Activated CD4-positive, alpha-beta T cell treated with anti-CD3 and anti-CD28 coated beads for 24 hours (primary cell): ENCODE measurements at regions not wholly inside any gene's neighbourhood (a gene's known extent, or its start where the extent isn't known, plus 50 kb on each side); places are given as distances from the start of the nearest gene placed in this dataset.
"Not testable (repeated sequence)": the region's sequence is repeated elsewhere in the genome, so short reads cannot be mapped to it uniquely, and the experiment has no call there.

Experiments
- DNase-seq, 2 donors: peaks; one replicate each; pipeline ENCODE4 v3.0.0-alpha.2; 2020; ENCODE audit warnings: low read depth in 2 of 2

- DNase-seq = no peak
Observed at GRCh38 chr1:242629396-242629795, 104.9 kb upstream of the PLD5 start.

GRCh38 chr1:242623756-242624155 is 99.3 kb upstream of the PLD5 start:
- no peak for DNase-seq

GRCh38 chr1:242623119-242623518 is 98.6 kb upstream of the PLD5 start:
- DNase-seq = no peak

- DNase-seq = no peak
Observed at GRCh38 chr1:242613266-242613815, 88.8 kb upstream of the PLD5 start.

GRCh38 chr1:242610209-242610608 is 85.7 kb upstream of the PLD5 start:
- DNase-seq = no peak

- no peak for DNase-seq
Observed at GRCh38 chr1:242605521-242605920, 81.0 kb upstream of the PLD5 start.

- DNase-seq = no peak
Observed at GRCh38 chr1:242602001-242602400, 77.5 kb upstream of the PLD5 start.

- DNase-seq = not testable (repeated sequence)
Observed at GRCh38 chr1:242593756-242594155, 69.3 kb upstream of the PLD5 start.

- no peak for DNase-seq
Observed at GRCh38 chr1:242586360-242586680, 61.8 kb upstream of the PLD5 start.

GRCh38 chr1:242585616-242586359 is 61.3 kb upstream of the PLD5 start:
- DNase-seq = no peak

GRCh38 chr1:242582669-242583068 is 58.2 kb upstream of the PLD5 start:
- no peak for DNase-seq

GRCh38 chr1:242579528-242580235 is 55.2 kb upstream of the PLD5 start:
- no peak for DNase-seq
